HG03558 (cell line): ENCODE measurements at regions not wholly inside any gene's neighbourhood (a gene's known extent, or its start where the extent isn't known, plus 50 kb on each side); places are given as distances from the start of the nearest gene placed in this dataset.
"Not testable (repeated sequence)": the region's sequence is repeated elsewhere in the genome, so short reads cannot be mapped to it uniquely, and the experiment has no call there.

Source experiments
- ATAC-seq: cut with Tn5 transposase; IDR thresholded peaks from one replicate; pipeline ENCODE4 v1.9.1; 2021; ENCODE audit warnings: moderate number of reproducible peaks; ENCODE audit not compliant: unreplicated experiment; ENCODE audit errors: extremely low read depth

- no peak for ATAC-seq
Measured at GRCh38 chr2:88903749-88904353, 212.4 kb downstream of the RPIA start.

GRCh38 chr2:88913280-88913679 is 221.8 kb downstream of the RPIA start:
- ATAC-seq = no peak

GRCh38 chr2:88919087-88919738 is 227.7 kb downstream of the RPIA start:
- ATAC-seq = no peak

- ATAC-seq = not testable (repeated sequence)
Measured at GRCh38 chr2:88920399-88920798, 228.9 kb downstream of the RPIA start.

- no peak for ATAC-seq
Measured at GRCh38 chr2:88924533-88924932, 233.1 kb downstream of the RPIA start.

GRCh38 chr2:88925770-88926462 is 234.4 kb downstream of the RPIA start:
- no peak for ATAC-seq

GRCh38 chr2:88927128-88927527 is 235.7 kb downstream of the RPIA start:
- ATAC-seq = no peak

GRCh38 chr2:88930659-88931058 is 239.2 kb downstream of the RPIA start:
- ATAC-seq = no peak

GRCh38 chr2:88932686-88933085 is 241.2 kb downstream of the RPIA start:
- ATAC-seq = no peak

- ATAC-seq = no peak
Measured at GRCh38 chr2:88933091-88933490, 241.6 kb downstream of the RPIA start.

GRCh38 chr2:88933980-88934379 is 242.5 kb downstream of the RPIA start:
- no peak for ATAC-seq

GRCh38 chr2:88941178-88941577 is 249.7 kb downstream of the RPIA start:
- not testable (repeated sequence) for ATAC-seq

GRCh38 chr2:88942798-88943197 is 251.3 kb downstream of the RPIA start:
- ATAC-seq = no peak

GRCh38 chr2:88949336-88949735 is 257.9 kb downstream of the RPIA start:
- no peak for ATAC-seq

GRCh38 chr2:88950010-88950409 is 258.5 kb downstream of the RPIA start:
- ATAC-seq = no peak

GRCh38 chr2:88955607-88956006 is 264.1 kb downstream of the RPIA start:
- no peak for ATAC-seq

- no peak for ATAC-seq
Measured at GRCh38 chr2:88959480-88960204, 268.2 kb downstream of the RPIA start.

- ATAC-seq = not testable (repeated sequence)
Measured at GRCh38 chr2:88961323-88961722, 269.9 kb downstream of the RPIA start.

- no peak for ATAC-seq
Measured at GRCh38 chr2:88967844-88968243, 276.4 kb downstream of the RPIA start.

- ATAC-seq = not testable (repeated sequence)
Measured at GRCh38 chr2:88978011-88978410, 286.5 kb downstream of the RPIA start.

- not testable (repeated sequence) for ATAC-seq
Measured at GRCh38 chr2:88978446-88978845, 287.0 kb downstream of the RPIA start.
